Activated T-helper 1 cell treated with anti-CD3 and anti-CD28 coated beads, Interleukin-2, amount 50 U/mL, for 16 hours (primary cell): ENCODE measurements at regions not wholly inside any gene's neighbourhood (a gene's known extent, or its start where the extent isn't known, plus 50 kb on each side); places are given as distances from the start of the nearest gene placed in this dataset.
"Not testable (repeated sequence)": the region's sequence is repeated elsewhere in the genome, so short reads cannot be mapped to it uniquely, and the experiment has no call there.

Experiments used
- DNase-seq, 2 donors: peaks; one replicate each; pipeline ENCODE4 v3.0.0-alpha.2; 2020; ENCODE audit warnings: low read depth in 1 of 2, low spot score in 1 of 2

DNA sequence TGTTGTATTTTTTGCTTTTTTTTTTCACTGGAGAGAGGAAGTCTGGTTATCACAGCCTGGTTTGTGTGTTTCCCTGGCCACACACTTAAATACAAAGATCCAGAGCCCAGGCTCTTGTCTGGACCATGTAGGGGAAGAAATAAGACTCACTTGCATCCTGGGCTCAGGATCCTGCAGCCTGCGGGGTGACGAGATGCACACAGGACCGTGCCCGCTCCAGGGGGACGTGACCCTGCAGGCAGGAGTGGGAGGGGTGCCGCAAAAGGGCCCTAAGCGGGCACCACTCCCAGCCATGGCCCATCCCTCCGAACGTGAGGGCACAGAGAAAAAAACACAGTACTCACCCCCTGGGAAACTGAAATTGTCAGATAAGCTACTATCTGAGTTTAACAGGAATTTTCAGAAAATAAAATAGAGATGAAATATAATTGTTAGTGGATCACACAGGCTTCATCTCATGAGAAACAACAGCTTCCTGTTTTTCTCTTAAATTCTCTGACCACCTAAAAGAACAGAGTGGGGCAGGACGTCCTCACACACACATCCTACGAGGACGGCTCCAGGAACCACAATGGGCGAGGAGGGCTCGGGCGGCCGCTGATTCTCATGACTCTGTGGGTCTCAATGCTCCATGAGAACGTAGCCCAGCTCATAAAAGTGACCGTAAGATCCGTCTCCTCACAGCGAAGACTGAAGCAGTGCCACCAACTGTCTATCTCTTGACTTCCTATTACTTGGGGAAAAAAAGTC, 142.6 kb upstream of the ALKAL2 start:
- DNase-seq = no peak

DNA sequence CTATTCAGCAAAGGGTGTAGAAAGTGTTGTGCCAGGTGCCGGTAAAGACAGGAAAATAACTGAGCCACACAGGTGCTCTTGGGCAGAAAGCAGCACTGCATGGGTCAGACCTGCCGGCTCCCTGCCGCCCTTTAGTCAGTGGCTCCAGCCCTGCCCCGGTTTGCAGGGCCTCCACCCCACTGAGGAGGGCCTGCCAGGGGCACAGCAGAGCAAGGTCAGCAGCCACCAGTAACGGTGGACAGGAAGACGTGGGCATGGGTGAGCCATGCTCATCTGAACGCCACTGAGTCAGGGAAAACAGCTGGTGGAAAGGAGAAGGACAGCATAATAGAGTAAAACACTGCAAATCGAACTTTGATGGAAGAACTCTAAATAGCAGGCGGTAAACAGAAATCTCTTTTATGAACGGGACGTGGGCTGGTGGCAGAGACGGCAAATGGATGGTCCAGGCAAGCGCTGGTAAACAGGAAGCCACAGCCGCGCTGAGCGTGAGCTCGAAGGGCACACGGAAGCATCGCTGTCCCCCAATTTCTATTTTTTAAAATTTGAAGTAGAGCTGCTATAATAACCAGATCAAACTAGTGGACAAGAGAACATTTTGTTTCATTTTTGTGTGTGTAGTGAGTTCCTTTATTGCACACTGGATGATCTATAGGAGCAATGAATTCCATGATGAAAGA, 141.8 kb upstream of the ALKAL2 start:
- DNase-seq = no peak

GRCh38 chr2:429142-429541, 141.3 kb upstream of the ALKAL2 start:
- no peak for DNase-seq

GRCh38 chr2:428591-428990, 140.7 kb upstream of the ALKAL2 start:
- DNase-seq = no peak

GRCh38 chr2:426696-427095, 138.8 kb upstream of the ALKAL2 start:
- DNase-seq = not testable (repeated sequence)

GRCh38 chr2:425947-426346, 138.1 kb upstream of the ALKAL2 start:
- no peak for DNase-seq

- no peak for DNase-seq
Measured at GRCh38 chr2:425243-425642, 137.4 kb upstream of the ALKAL2 start.

- DNase-seq = no peak
Measured at GRCh38 chr2:424306-425171, 136.6 kb upstream of the ALKAL2 start.

GRCh38 chr2:423479-423878, 135.6 kb upstream of the ALKAL2 start:
- no peak for DNase-seq

DNA sequence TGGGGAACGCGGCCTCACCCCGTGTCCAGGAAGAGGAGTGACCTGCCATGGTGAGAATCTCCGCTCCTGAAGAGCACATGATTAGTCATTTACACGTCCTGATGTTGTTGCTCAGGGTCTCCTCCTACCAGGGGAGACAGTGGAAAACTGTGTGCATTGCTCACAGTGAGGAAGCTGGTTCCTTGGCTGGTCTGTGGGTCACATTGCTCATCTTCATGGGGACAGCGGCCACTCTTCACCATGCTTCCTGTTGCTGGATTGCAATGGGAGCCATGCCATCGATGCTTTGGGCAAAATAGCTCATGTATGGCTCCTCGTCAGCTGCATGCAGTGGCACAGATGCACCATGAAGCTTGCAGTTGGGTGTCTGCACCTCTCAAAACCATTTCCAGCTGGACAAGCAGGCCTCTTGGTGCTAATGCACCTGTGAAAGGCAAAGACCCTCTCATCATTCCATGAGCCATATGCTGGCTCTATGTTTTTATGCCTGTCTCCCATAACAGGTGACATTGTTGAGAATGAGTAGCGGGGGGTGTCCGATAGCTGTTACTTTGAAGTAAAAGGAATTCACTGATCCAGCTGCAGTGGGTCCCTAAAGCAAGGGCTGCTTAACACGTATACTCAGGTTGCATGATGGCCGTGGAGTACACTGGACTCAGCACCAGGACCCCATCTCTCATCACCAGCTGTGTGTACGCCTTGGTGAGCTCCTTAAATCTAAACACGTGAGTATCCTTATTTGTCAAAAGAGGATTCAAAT, 135.0 kb upstream of the ALKAL2 start:
- DNase-seq = no peak

DNA sequence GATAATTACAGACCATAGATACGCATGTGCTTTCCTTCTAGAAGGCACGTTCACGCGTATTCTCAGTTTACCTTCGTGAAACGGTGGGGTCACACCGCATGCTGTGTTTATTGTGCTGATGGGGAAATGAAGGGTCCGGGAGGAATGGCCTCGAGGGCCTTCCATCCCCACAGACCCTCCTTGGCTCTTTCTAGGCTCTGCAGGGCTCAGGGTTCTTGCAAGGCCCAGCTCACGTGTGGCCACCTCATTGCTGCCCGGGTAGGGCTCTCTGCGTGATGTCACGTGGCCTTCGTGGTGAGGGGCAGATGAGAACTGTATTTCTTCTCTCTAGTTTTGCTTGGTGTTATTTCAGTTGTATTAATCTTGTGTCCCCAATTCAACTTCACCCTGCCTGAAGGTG, 133.5 kb upstream of the ALKAL2 start:
- no peak for DNase-seq

- no peak for DNase-seq
Measured at GRCh38 chr2:419687-420317, 131.9 kb upstream of the ALKAL2 start.

DNA sequence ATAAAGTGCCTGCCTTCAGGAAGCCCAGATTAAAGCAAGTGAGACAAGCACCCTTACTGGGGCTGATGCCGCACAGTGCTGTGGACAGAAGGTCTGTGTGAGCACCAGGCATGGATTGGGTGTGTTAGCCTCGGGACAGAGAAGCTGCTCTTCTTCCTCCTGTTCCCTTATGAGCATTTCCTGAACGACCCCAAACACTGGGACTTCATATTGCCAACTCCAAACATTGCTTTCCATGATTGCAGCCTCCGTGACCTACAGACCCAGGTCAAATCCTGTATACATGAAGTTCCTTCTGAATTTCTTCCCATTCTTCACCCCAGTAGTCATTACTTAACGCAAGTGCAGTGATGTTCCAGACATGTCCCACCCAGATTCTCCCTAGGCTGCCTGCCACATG, 129.8 kb upstream of the ALKAL2 start:
- DNase-seq = no peak

GRCh38 chr2:417006-417405, 129.1 kb upstream of the ALKAL2 start:
- DNase-seq = no peak

DNA sequence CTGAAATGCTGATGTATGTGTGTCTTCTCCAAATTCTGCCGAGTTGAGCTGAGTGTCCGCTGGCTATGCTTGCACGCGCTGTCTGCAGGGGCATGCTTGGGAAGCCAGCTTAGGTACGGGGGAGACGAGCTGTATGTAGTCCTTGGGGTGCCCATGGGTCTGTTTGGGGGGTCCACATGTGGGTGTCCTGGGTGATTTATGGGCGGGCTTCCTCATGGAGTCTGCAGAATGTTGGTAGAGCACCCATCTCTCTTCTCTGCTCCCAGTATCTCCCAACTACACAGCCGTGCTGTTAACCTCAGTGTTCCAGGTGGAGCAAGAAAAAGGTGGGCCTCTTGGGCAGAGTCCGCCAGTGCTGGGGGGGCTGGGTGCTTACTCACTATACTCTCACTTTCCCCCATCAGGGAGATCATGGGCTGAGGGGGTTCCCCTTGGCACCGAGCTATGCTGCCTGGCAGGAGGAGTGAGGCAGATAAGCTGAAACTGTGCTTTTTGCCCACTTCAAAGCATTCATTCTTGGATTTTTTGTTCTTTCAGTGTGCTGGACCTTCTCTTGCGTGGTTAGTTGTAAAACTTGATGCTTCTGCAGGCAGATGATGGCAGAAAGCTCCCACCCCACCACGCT, 128.2 kb upstream of the ALKAL2 start:
- no peak for DNase-seq

- DNase-seq = no peak
Measured at GRCh38 chr2:409523-409922, 121.6 kb upstream of the ALKAL2 start.

DNA sequence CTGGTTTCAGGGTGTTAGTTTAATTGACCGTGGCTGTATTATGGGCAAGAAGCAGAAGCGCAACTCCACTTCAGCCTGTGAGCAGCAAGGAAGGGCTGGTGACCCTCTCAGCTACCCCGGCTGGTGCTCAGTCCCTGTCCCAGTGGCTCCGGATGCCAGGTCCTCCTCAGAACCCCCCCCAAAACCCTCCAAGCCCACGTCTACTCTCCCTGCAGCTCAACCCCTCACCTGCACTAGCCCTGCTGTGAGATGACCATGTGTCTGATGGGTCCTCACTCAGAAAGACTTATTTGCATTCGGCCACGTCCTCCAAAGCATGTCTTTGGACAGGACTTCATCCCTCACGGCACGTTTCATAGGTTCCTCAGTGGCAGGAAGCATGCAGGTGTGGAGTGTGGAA, 119.7 kb upstream of the ALKAL2 start:
- DNase-seq = no peak

DNA sequence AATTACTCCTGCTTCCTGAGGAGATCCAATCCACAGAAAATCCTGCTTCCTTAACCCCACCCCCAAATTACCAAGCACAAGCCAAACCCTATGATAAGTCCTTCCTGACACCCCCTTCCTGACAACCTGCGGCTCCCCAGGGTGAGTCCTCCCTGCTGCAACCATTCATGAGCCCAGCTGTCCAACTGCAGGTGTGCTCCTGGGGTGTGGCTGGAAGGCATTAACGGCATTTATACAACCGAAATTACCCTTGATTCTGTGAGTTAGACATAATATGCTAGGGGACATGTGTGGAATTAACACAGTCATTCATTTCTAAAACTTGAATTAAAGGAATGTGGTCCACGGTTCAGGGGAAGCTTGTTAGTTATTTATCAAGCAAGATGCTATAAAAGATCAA, 119.0 kb upstream of the ALKAL2 start:
- DNase-seq = no peak

DNA sequence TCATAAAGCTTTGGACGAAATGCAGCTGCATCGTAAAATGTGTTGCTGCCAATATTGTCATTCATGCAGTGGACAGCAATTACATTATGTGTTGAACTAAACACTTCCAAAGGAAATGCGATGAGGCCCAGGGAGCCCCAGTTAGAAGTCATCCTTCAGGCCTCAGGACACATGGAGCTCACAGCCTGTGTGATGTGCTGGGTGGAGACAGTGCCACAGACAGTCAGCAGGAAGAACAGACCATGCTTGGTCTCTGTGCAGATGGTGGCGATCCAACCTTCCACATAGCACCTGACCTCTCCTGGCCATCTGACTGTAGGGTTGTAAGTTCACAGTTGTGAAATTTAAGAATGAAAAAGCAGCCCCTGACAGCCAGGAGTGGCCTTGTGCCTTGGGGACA, 118.3 kb upstream of the ALKAL2 start:
- DNase-seq = no peak

DNA sequence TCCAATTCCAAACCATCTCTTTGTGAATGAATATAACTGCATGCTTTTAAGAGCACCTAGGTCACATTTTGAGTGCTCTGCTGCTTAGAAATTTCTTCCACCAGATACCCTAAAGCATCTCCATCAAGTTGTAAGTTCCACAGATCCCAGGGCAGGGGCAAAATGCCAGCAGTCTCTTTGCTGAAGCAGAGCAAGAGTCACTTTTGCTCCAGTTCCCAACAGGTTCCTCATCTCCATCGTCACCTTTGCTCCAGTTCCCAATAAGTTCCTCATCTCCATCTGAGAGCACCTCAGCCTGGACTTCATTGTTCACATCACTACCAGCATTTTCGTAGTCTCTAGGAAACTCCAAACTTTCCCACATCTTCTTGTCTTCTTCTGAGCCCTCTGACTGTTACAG, 116.7 kb upstream of the ALKAL2 start:
- no peak for DNase-seq
